GM15510 (cell line): ENCODE measurements at regions not wholly inside any gene's neighbourhood (a gene's known extent, or its start where the extent isn't known, plus 50 kb on each side); places are given as distances from the start of the nearest gene placed in this dataset.

Experiments
- POLR2A ChIP-seq: IDR thresholded peaks from 3 replicates; pipeline ENCODE4 v1.6.1; 2011; ENCODE audit warnings: borderline replicate concordance; ENCODE audit not compliant: insufficient read length; ENCODE audit errors: extremely low read depth

- no peak for TF ChIP-seq POLR2A
Measured at GRCh38 chr6:15893556-15894253, 230.9 kb upstream of the DTNBP1 start.

GRCh38 chr6:15892369-15892768, 229.5 kb upstream of the DTNBP1 start:
- no peak for TF ChIP-seq POLR2A

DNA sequence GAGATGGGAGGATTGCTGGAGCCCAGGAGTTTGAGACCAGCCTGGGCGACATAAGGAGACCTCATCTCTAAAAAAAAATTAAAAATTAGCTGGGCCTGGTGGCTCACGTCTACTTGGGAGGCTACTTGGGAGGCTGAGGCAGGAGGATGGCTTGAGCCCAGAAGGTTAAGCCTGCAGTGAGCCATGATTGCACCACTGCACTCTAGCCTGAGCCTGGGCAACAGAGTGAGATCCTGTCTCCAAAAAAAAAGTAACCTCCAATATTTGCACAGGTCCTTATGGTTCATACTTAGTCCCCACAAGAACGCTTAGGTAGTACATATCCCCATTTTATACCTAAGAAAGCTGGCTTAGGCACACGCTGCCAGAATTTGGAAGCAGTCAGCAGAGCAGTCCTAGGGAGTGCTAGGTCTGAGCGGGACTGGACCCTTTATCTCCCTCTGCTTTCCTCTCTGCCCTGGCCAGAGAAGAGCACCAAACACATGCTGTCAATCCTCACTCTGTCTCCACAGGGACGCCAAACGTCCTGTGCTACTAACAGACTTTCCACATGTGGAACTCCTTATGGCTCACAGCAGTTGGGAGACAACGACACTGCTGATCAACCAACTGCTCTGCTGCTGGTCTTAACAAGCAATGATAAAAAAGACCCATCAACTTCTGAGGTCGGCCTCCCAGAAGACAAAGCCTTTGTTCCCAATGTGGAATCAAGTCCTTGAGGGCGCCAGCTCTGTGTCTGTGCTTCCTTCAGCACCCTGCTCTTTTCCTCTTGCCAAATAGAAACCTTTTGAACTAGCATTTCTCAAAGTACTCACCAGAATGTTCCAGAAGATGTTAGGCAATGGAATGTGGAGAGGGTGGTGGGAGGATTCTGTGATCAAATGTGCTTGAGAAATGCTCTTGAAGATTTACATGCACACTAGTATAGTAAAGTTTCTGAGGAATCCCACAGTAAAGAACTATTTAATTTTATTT, 226.3 kb upstream of the DTNBP1 start:
- no peak for TF ChIP-seq POLR2A

DNA sequence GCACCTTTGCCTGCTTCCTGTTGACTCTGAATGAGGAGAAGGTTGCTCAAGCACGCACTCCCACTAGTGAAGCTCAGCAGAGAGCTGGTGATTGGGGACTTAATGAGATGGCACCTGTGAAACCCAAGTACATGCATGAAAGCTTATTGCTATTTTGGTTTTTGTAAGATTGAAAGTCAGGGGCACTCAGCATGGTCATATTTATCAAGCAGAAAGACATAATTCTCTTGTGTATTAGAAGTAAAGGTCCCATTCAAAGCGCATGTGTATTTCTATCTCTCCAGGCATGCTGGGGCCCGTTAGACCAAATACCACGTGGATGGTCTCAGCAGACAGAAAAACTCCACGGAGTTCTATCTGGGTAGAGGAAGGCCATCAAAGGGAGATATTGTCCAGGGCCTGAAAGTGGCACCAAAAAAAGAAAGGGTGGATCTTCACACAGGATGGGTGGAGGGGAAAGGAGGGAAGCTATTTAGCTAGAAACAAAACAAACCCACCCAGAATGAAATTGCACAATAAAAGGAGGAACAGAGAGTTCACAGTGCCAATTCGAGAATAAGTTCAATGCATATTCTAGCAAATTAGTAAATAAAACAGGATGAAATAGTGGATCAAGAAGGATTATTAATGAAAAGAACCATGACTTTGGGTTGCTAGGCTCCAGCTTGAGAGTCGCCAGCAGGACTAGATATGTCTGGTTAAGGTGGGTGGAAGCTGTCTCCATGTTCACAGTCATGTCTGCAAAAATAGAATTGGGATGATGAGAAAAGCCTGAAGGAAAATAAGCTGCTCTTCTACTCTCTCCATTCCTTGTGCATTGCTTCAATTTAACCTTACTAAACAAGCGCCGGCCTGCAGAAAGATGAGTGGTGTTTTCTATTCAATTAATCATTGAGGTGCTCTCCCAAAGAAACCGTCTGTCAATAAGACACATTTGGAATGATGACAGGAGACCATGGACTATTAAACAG, 224.9 kb upstream of the DTNBP1 start:
- TF ChIP-seq POLR2A, result no peak

DNA sequence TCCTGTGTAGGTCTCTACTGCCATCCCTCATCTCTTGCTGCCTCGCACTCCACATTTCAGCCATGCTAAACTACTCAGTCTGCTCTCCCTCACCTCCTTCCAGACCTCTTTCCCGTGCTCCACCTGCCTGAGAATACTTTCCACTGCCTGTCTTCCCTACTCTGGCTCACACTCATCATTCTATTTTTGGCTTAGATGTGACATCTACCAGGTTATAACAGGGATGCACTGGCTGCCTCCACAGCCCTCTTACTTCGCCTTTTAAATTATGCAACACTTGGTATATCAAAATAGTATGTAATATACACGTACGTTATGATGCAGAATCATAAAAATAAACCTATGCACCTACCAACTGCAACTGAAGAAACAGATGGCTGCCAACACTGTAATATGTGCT, 222.8 kb upstream of the DTNBP1 start:
- TF ChIP-seq POLR2A, result no peak

GRCh38 chr6:15882915-15883314, 220.1 kb upstream of the DTNBP1 start:
- no peak for TF ChIP-seq POLR2A

DNA sequence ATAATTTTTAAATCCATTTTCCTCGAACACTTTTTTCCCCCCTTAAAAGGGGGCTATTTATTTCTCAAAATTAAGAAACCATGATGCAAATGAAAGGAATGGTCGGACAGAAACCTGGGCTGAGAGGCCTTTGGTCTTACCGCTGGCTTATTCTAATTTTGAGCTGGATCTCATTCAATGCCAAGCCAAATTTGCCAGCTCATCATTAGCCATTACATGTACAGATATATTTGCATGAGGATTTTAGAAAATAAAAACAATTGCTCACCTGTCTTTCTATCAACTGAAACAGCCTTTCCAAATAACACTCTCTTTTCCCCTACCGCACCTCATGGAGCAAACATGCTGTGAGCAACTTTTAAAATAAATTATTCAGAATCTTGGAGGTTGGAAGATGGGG, 219.5 kb upstream of the DTNBP1 start:
- TF ChIP-seq POLR2A, result no peak

DNA sequence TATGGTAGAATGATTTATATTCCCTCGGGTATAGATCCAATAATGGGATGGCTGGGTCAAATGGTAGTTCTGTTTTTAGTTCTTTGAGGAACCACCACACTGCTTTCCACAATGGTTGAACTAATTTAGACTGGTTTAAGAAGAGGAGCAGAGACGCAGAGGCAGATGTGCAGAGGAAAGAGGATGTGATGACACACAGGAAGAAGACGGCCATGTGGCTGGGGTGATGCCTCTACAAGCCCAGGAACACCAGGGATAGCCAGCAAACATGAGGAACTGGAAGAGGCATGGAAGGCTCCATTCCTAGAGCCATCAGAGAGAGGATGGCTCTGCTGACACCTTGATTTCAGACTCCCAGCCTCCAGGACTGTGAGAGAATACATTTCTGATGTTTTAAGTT, 218.3 kb upstream of the DTNBP1 start:
- no peak for TF ChIP-seq POLR2A

- TF ChIP-seq POLR2A, result no peak
Measured at GRCh38 chr6:15880262-15880973, 217.6 kb upstream of the DTNBP1 start.

- no peak for TF ChIP-seq POLR2A
Measured at GRCh38 chr6:15879371-15880261, 216.8 kb upstream of the DTNBP1 start.

DNA sequence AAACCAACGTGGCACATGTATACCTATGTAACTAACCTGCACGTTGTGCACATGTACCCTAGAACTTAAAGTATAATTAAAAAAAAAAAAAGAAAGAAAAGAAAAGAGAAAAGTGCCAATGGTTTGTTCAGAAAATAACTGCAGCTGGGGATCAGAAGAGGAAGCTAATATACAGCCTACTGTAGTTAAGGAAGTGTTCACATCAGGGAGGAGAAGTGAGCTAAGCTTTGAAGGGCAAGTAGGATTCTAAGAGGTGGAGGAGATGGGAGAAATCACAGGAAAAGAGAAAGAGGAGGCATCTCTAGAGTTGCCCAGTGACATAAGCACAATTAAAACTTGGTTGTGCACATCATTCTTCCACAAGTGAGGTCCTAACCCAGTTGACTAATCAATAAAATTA, 214.4 kb upstream of the DTNBP1 start:
- no peak for TF ChIP-seq POLR2A

DNA sequence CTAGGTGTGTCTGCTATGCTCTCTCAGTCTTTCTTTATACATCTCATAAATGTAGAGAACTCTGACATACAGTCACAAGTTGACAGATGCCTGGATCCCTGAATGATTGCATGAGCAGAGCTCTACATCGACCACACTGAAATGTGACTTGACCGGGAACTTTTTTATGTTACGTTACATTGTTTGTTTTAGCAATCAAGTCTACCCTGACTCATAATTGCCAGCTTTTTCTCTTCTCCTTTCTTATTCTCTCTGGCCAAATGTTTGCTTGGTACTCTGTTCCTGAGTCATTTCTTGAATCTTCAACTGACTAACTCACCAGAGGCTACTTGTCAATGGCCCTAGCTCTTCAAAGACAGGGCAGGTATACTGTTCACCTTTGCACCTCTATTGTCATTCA, 213.6 kb upstream of the DTNBP1 start:
- TF ChIP-seq POLR2A, result no peak

DNA sequence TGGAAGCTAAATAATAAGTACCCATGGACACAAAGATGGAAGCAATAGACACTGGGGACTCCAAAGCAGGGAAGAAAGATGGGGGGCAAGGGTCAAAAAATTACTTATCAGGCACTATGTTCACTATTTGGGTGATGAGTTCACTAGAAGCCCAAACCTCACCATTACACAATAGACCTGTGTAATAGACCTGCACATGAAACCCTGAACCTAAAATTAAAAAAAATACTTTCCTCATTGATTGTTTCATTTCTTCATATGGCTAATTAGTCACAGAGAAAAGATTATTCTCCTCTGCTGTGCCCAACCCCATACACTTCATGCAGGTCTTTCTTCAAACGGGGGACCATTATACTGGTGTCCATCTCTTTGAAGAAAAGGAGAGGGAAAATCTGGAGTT, 213.0 kb upstream of the DTNBP1 start:
- no peak for TF ChIP-seq POLR2A
